GM12892 (cell line): ENCODE measurements at regions not wholly inside any gene's neighbourhood (a gene's known extent, or its start where the extent isn't known, plus 50 kb on each side); places are given as distances from the start of the nearest gene placed in this dataset.

ENCODE experiments used
- POLR2A ChIP-seq: IDR thresholded peaks from 2 replicates; pipeline ENCODE4 v1.6.1; 2011; ENCODE audit warnings: low read depth, low read length, control low read depth
- POLR2AphosphoS5 ChIP-seq: IDR thresholded peaks from 2 replicates; pipeline ENCODE4 v1.6.1; 2011; ENCODE audit warnings: low read depth, low read length, control low read depth
- TAF1 ChIP-seq: IDR thresholded peaks from 2 replicates; pipeline ENCODE4 v1.6.1; 2011; ENCODE audit warnings: low read depth, mild to moderate bottlenecking, control low read depth, low read length, borderline replicate concordance

DNA sequence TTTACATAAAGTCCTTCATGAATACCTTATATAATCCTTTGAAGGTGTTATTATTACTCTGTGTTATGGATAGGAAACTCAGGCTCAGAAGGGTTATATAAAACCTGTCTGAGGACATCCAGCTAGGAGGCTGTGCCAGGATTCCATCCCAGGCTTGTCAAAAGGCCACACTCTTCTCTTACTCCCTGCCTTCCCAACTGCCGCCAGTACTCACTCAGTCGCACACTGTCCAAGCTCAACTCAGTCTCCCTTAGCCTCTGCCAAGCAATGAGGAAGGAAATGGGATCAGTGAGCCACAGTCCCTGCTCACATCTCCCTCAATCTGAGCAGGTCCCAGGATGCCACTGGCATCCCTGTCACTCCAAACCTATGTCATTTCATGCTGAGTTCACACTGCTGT, 94.4 kb downstream of the NAV1 start:
- no peak for TF ChIP-seq POLR2A
- no peak for TF ChIP-seq POLR2AphosphoS5
- no peak for TF ChIP-seq TAF1
